ENCODE measurements at regions not wholly inside any gene's neighbourhood (a gene's known extent, or its start where the extent isn't known, plus 50 kb on each side); places are given as distances from the start of the nearest gene placed in this dataset.
"Not testable (repeated sequence)": the region's sequence is repeated elsewhere in the genome, so short reads cannot be mapped to it uniquely, and the experiment has no call there.

DNA sequence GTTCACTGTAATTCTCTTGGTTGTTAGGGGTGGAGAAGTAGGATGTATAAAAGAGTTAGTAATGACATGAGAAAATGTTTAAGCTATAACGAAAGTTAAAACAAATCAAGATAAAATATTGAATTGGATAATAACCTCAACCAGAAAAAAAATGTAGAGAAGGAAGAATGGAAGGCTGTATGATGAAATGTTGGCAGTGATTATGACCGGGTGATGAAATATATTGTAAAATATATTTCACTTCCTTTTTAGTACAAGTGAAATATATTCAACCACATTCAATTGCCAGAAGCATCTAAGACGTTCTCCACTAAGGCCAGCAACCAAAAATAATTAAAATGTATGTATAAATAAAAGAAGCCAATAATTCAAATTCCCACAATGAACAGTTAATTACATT lies 309.3 kb upstream of the FGF13 start:
- DNase-seq: no peak

DNA sequence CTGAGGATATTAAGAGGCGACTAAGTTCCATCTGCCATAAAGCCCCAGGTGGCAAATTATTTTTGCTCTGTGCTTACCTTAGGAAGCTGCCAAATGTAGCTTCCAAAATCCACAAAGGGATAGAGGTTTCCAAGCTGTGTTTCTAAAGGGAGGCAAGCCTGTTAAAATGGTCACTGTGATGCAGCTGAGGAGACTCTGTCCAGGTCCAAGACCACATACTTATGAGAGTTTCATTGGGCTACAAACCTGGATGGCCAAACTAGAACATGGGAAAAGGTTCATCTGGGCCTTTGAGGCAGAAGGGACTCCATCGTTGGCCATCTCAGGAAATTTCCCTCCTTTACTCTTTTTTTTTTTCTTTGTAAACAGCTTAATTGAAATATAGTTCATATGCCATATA lies 306.9 kb upstream of the FGF13 start:
- DNase-seq: no peak

DNA sequence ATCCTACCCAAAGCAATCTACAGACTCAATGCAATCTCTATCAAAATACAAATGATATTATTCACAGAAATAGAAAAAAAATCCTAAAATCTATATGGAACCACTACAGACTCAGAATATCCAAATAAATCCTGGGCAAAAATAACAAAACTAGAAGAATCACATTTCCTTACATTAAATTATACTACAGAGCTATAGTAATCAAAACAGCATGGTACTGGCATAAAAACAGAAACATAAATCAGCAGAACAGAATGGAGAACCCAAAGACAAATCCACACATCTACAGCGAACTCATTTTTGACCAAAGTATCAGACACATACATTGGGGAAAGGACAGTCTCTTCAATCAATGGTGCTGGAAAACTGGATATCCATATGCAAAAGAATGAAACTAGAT lies 304.1 kb upstream of the FGF13 start:
- no peak for DNase-seq

DNA sequence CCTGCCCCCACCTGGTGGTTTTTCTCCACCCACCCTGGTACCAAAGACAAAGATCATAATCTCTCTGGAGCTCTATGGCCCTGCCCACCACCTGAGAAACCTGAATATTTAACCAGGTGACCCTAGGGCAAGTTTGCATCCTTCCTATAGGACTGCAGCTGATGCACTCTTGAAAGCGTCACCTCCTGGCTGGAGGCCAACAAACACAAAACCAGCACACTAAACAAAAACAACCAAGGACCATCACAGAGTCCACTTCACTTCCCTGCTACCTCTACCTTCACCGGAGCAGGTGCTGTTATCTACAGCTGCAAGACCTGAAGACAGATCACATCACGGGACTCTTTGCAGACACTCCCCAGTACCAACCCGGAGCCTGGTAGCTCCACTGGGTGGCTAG lies 296.7 kb upstream of the FGF13 start:
- DNase-seq: no peak

DNA sequence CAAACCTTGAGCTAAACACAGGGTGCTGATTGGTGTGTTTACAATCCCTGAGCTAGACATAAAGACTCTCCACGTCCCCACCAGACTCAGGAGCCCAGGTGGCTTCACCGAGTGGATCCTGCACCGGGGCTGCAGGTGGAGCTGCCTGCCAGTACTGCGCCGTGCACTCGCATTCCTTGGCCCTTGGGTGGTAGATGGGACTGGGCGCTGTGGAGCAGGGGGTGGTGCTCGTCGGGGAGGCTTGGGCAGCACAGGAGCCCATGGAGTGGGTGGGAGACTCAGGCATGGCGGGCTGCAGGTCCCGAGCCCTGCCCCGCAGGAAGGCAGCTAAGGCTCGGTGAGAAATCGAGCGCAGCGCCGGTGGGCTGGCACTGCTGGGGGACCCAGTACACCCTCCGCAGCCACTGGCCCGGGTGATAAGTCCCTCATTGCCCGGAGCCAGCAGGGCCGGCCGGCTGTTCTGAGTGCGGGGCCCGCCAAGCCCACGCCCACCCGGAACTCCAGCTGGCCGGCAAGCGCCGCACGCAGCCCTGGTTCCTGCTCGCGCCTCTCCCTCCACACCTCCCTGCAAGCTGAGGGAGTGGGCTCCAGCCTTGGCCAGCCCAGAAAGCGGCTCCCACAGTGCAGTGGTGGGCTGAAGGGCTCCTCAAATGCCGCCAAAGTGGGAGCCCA lies 292.5 kb upstream of the FGF13 start:
- DNase-seq: not testable (repeated sequence)

DNA sequence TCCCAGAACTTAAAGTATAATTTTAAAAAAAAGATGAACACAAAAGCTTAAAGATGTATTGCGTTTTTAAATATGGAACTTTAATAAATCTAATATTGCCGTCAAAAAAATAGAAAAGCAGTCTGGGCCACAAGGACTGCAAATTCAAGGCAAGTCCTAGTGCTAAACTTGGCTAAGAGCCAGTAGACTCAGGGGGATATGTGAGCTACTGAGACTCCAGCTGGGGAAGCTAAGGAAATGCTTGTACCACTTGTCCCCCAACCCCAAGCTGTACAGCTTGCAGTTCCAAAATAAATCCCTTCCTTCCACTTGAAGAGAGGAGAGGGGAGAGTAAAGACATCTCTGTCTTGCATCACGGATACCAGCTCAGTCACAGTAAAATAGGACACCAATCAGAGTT lies 290.8 kb upstream of the FGF13 start:
- no peak for DNase-seq

DNA sequence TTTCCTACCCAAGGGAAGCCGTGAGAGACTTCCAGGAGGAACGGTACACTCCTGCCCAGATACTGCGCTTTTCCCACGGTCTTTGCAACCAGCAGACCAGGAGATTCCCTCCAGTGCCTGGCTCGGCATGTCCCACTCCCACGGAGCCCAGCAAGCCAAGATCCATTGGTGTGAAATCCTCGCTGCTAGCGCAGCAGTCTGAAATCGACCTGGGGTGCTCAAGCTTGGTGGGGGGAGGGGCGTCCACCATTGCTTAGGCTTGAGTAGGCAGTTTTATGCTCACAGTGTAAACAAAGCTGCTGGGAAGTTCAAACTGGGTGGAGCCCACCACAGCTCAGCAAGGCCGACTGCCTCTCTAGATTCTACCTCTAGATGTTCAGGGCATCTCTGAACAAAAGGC lies 284.8 kb upstream of the FGF13 start:
- no peak for DNase-seq

DNA sequence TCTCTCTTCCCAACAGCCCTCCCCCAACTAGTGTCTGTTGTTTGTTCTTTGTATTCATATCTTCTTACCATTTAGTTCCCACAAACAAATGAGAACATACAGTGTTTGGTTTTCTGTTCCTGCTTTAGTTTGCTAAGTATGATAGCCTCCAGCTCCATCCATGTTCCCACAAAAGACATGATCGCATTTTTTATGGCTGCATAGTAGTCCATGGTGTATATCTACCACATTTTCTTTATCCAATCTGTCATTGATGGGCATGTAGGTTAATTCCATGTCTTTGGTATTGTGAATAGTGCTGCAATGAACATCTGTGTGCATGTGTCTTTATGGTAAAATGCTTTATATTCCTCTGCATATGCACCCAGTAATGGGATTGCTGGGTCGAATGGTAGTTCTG lies 283.9 kb upstream of the FGF13 start:
- DNase-seq: no peak

DNA sequence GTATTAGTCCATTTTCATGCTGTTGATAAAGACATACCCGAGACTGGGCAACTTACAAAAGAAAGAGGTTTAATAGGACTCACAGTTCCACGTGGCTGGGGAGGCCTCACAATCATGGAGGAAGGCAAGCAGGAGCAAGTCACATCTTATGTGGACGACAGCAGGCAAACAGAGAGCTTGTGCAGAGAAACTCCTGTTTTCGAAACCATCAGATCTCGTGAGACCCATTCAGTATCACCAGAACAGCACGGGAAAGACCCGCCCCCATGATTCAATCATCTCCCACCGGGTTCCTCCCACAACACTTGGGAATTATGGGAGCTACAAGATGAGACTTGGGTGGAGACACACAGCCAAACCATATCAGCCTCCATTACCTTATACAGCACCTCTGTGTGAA lies 278.9 kb upstream of the FGF13 start:
- DNase-seq: not testable (repeated sequence)

DNA sequence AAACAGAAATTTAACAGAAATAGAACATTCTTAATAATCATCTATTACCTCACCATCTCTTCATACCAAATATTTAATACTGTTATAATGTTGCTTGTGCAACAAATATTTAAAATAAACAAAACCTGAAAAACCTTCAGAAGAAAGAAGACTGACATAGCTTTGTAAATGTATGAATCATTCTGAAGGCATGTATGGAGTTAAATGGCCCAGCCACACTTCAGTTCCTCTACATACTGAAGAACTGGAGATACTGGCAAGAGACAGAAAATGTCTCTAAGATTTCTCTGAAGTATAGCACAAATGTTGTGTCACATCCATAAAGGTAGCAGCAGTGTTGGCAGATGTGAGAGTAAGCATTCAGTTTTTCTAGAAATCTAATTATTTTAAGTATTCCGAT lies 275.3 kb upstream of the FGF13 start:
- no peak for DNase-seq

DNA sequence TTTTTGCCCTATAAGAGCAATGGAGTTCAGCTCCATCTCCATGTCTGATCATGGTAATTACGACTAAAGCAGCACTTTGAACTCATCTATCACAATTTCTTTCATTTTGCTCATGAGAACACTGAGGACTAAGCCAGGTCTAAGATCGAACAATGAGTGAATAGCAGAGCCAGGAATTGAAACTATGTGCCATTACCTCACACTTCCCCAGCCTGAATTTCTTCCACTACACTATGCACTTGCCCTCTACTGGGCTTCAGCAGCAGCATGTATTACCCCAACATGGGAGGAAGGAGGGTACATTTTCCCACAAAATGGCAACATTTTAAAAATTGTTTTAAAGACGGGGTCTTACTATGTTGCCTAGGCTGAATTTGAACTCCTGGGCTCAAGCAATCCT lies 274.7 kb upstream of the FGF13 start:
- DNase-seq: no peak

DNA sequence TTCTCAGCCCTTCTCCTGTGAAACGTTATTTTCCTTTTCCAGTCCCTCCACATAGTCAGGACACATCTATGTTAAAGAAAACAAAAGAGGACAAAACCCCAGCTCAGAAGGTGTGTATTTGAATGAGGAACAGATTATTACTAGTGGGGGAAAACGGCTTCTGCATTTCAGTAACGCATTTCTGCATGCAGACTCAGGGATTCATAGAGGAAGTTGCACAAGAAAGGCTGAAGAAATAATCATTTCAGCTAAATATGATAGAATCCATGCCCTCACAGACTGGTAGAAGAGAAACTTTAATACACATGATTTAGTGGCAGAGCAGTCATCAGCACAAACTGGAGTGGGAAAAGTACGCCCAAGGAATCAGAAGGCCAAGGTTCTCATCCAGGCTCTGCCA lies 270.8 kb upstream of the FGF13 start:
- DNase-seq: no peak

DNA sequence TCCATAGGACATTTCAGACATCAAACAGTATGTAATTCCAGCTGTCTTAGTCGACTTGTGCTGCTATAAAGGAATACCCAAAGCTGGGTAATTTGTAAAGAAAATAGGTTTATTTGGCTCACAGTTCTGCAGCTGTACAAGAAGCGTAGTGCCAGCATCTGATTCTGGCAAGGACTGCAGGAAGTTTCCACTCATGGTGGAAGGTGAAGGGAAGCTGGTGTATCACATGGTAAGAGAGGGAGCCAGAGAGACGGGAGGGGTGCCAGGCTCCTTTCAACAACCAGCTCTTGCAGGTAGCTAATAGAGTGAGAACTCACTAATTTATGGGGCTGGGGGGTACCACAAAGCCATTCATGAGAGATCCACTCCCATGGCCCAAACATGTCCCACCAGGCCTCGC lies 253.0 kb upstream of the FGF13 start:
- DNase-seq: no peak

DNA sequence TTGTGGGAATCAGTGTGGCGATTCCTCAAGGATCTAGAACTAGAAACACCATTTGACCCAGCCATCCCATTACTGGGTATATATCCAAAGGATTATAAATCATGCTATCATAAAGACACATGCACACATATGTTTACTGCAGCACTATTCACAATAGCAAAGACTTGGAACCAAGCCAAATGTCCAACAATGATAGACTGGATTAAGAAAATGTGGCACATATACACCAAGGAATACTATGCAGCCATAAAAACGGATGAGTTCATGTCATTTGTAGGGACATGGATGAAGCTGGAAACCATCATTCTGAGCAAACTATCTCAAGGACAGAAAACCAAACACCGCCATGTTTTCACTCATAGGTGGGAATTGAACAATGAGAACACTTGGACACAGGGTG lies 250.9 kb upstream of the FGF13 start:
- DNase-seq: not testable (repeated sequence)

DNA sequence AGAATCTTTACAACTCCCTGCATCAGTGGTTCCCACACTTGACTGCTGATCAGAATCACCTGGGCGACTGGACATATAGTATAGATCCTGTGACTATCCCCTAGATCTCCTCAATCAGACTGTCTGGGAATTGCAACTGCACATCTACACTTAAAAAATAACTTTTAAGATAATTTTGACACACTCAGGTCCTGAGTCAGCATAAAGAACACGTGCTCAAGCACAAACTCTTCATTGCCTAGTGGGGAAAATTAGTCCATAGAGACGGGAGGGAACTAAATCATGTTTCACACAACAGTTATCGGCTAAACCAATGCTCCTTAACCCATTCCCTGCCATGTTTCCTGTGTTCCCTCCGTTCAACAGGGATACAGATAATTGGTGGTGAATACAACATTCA lies 243.5 kb upstream of the FGF13 start:
- DNase-seq: no peak

DNA sequence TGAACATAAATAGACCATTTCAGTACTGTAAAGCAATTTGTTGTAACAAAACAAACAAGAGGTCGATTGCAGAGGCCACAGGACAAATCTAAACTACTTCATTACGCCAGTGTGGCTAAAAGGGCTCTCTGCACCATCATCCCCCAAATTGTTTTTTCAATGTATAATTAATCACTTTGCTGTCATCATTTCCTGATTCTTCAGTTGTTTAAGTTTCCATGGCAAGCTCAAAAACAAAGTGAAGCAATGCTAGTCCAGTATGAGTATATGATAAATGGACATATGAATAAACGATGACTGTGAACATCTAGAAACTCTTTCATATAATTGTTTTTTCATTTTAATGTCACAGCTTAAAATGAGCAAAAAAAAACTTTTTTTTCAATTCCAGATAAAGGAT lies 235.4 kb upstream of the FGF13 start:
- no peak for DNase-seq

DNA sequence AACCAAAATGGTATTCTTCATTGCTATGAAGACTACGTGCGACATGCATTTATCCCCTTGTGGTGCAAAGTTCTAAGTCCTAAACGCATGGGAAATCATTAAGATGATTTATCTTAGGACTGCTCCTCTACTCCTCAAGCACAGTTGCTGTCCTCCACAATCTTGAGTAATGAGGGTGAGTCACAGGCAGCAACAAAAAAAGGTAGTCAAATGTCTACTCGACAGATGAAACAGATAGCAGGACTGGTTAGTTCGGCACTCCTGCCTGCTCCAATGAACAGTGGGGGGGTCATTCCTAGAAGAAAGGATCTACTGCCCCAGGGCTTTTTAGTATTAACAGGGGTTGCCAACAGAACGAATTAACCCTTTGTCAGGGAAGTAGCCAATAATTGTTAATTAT lies 233.7 kb upstream of the FGF13 start:
- no peak for DNase-seq

DNA sequence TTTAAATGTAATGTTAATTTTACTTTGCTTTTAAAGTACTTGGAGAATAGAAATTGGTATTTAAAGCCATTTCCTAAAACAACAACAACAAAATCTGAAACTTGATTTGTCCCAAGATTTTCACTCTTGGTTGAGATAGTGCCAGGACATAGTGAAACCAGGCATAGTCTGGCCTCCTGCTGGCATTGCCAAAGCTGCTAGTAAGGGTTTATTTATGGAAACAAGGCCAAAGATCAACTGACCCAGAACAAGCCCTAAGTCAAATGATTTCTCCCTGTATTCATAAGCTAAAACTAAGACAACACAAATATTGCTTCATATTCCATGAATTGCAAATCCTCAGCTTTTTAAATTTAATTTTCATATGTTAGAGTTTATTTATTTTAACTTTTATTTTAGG lies 227.5 kb upstream of the FGF13 start:
- no peak for DNase-seq

DNA sequence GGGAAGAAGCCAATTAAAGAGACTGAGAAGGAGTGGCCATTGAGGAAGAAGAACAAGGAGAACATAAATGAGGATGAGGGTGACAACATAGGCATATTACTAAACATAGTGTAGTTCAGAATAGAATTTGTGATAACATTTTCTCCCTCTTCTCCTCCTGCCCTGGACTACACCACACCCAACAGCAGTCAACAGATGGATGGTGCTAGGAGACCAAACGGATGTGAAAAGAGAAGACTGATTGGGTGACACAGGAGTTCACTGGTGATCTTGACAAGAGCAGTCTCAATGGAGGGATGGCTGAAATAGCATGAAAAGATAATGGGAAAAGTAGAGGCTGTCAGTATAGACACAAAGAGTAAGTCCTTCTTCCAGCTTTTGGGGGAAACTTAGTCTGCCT lies 226.5 kb upstream of the FGF13 start:
- DNase-seq: no peak

DNA sequence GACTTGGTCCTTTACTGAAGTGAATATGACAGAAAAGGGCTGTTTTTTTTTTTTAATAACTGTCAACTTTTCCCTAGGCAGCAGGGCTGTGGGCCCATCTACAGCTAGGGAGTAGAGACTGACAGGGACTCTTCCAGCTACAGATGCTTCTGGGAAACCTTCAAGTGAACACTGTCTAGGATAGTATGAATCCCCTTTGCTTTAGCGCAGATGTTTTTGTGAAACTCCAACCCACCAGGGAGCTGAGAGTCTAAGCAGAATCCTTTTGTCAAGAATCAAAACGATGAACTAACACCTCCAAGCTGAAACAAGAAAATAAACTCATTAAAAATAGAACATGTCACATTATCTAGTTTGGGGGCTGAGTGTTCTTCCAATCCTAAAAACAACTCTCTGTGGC lies 219.7 kb upstream of the FGF13 start:
- no peak for DNase-seq

DNA sequence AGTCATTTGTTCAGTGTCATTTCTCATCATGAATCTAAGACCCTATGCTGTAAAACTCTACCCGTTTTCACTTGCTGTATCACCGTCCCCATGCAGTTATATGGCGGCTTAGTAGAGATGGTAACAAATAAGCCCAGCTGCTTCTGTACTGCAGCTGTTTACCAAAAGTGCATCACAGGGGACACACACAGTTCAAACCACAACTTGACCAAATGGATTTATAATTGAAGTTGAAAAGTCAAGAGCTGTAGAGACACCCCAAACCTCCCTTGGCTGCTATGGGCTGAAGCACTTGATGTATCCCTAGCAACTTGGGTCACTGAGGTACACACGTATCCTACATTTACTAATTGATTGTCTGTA lies 219.0 kb upstream of the FGF13 start:
- no peak for DNase-seq

DNA sequence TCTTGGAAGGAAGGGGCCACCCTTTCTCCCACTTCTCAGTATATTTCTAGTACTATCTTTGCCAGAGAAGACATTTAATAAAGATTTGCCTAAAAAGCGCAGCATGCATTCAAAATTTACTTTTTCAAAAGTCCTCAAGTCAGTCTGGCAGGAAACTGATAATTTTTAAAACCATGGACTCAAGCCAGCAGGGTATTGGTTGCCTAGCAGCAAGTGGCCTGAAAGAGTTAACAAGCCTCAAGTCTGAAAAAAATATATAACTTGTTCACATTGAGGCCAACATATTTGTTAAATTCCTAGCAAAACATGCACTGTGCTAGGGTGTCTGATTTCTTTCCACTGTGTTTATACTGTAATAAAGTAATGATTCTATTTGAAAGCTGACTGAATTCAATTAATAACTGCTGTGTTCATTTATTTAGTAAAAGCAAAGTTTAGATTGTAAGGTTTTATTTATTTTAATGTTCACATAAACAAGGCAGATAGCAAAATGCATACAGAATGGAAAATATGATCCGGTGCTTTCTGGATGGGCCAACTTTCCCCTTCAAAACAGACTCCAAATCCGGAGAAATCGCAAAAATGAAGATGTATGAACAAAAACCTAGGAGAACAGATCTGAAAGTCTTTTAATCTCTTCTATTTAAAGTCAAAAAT lies 218.5 kb upstream of the FGF13 start:
- DNase-seq: no peak

DNA sequence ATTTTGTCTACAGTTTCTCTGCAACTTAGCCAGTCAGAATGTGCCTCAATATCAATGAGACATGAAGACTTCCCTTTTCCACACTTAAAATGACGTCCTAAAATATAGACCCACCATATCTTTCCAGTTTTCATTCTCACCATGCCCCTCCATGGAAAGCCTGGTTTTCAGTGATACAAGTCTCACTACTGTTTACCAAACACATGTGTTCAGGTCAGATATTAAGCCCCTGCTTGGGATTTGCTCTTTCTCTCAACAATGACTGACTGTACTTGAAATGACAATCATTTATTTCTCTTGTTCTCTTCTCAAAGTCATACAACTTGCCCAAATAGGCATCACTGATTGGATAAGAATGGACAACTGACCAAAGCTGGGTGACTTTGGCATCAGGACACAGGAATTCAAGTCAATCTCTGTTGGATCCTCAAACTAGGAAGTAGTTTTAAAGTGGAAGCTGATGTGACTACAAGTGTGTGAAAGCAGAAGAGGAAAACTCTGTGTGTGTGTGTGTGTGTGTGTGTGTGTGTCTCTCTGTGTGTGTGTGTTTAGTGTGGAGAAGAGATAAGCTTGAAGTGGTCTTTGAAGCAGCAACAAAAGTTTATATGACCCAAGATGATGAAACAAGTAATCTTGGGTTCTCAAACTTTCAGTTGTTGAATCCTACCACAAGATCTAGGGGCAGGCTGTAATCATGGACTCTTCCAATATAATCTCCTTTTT lies 217.4 kb upstream of the FGF13 start:
- no peak for DNase-seq

DNA sequence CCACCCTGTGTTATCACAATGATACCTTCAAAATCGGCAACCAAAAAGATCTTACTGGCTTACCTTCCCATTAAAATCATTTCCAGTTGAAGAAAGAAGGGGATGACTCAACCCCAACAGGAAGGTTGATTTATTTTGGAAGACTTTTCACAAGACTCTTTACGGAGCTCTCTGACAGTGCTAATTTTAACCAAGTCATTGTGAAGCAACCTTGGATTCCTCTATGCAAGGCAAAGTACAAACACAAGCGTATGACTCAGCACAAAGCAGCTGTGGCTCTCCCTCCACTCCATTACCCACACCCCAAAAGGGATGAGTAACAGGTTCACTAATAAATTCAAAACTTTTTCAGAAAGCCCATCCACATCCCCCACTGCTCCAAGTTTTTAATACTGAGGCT lies 213.8 kb upstream of the FGF13 start:
- DNase-seq: no peak

DNA sequence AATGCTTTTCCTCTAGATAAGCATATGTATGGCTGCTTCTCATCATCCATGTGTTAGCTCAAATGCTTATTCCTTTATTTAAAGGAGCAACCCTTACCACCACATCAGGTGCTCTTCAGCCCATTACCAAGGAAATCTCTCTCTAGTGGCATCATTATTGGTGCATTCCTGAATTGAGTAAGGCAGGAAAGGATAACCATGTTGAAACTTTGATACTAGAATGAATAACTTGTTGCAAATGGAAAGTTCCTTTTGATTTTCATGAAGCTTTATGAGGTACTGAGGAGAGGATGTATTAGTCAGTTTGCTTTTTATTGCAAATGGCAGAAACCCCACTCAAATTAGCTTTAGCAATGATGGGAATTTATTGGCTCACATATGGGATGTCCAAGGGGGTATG lies 212.3 kb upstream of the FGF13 start:
- no peak for DNase-seq

All from T1000 (cell line).